Testis (tissue), 2 donors: ENCODE measurements at regions not wholly inside any gene's neighbourhood (a gene's known extent, or its start where the extent isn't known, plus 50 kb on each side); places are given as distances from the start of the nearest gene placed in this dataset.

Experiments used
- POLR2A ChIP-seq: fragments of 450-650 bp; IDR thresholded peaks from one replicate; pipeline ENCODE4 v1.6.1; 2017; ENCODE audit warnings: antibody characterized with exemption, mild to moderate bottlenecking, moderate library complexity
- TF ChIP-seq, protein P1 (sequence below), 3 experiments: fragments of 450-650 bp in 2 of 3; fragments of 200-600 bp in 1 of 3; sonication (generic) in 1 of 3; IDR thresholded peaks; one replicate each; pipeline ENCODE4 v1.5.1; 2016 to 2019; ENCODE audit warnings: antibody characterized with exemption in 3 of 3, mild to moderate bottlenecking in 2 of 3, moderate library complexity in 1 of 3

DNA sequence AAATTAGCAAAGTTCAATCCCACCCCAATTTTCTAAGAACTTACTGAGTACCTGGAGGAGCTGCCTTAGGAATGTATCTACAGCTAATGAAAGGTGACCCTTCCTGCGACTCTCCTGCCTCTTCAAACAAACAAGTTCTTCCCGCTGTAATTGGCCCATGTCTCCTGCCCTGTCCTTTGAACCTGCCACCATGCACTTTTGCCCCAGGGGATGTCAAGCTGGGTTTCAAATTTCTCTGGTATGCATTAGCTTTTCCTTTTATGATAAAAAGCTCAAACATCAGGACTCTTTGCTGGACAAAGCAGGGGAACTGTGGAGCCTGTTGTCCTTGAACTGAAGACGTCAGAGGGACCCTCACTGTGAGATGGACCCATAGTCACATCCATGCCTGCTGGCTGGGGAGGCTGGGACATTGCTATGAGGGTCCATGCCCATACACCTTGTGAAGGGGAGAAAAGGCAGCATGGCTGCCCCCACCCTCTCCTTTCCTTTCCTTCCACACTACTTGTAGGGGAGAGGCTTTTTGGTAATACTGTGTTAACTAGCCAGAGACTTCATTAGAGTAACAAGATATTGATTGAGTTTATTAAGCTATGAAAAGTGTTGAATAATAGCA lies 210.7 kb upstream of the COPS8 start:
- TF ChIP-seq, protein P1, sequence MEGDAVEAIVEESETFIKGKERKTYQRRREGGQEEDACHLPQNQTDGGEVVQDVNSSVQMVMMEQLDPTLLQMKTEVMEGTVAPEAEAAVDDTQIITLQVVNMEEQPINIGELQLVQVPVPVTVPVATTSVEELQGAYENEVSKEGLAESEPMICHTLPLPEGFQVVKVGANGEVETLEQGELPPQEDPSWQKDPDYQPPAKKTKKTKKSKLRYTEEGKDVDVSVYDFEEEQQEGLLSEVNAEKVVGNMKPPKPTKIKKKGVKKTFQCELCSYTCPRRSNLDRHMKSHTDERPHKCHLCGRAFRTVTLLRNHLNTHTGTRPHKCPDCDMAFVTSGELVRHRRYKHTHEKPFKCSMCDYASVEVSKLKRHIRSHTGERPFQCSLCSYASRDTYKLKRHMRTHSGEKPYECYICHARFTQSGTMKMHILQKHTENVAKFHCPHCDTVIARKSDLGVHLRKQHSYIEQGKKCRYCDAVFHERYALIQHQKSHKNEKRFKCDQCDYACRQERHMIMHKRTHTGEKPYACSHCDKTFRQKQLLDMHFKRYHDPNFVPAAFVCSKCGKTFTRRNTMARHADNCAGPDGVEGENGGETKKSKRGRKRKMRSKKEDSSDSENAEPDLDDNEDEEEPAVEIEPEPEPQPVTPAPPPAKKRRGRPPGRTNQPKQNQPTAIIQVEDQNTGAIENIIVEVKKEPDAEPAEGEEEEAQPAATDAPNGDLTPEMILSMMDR (IDR thresholded peaks at IDR 0.05): no peak
- no peak for TF ChIP-seq POLR2A
